ENCODE measurements at regions not wholly inside any gene's neighbourhood (a gene's known extent, or its start where the extent isn't known, plus 50 kb on each side); places are given as distances from the start of the nearest gene placed in this dataset.
A peak's percentile ranks its signal among the peaks of the same experiment; 100 is the strongest.

DNA sequence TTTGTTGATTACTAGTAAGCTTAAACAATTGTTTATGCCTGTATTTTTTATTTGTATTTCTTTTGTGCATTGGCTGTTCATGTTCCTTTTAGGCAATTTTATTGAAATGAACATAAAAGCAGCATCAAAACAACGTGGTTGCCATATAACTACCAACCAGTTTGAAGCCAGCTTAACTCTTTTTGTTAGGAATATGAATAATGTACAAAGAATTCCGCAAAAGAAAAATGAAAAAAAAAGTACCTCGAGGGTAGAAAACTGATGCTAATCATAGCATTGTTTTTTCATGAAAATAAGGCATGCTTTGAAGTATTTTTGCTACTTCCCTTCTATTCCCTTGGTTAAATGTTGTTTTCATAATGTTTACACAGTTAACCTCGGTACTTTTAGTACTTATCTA is 1024.0 kb upstream of the SLIT2 start:
- Histone ChIP-seq H2AFZ (ENCODE audit: low read length) (no peak overlapping the region), H3K9me2 (replicated peaks; ENCODE audit: low read depth, low read length) (no peaks in the 10 kb centered on the region), H4K20me1 (ENCODE audit: insufficient read depth, low read length, poor library complexity, severe bottlenecking) (no peaks in the 10 kb centered on the region), H3K27me3 (ENCODE audit: insufficient read depth, low read length, poor library complexity, severe bottlenecking) (no peaks in the 10 kb centered on the region), H3F3A (ENCODE audit: low read depth) (no peaks in the 10 kb centered on the region), H3K4me1 (ENCODE audit: insufficient read depth, low read length, poor library complexity, severe bottlenecking) (no peaks in the 10 kb centered on the region), H3K4me2 (ENCODE audit: low read depth, low read length, poor library complexity, severe bottlenecking) (no peak overlapping the region), H3K36me3 (ENCODE audit: insufficient read depth, low read length) (no peaks in the 10 kb centered on the region), H3K4me3 (ENCODE audit: low read length, poor library complexity, severe bottlenecking) (no peak overlapping the region), H3K9ac (ENCODE audit: low read depth, low read length, poor library complexity, severe bottlenecking) (no peak overlapping the region), H3K9me3 (ENCODE audit: insufficient read depth, low read depth, low read length) (no peaks in the 10 kb centered on the region), H3K79me2 (ENCODE audit: insufficient read depth, low read length) (no peaks in the 10 kb centered on the region)
- no peak for TF ChIP-seq EZH2phosphoT487 (IDR thresholded peaks at IDR 0.05; ENCODE audit: borderline replicate concordance)
- TF ChIP-seq CTCF (conservative IDR thresholded peaks at IDR 0.05; ENCODE audit: low read length), result no peak

GRCh38 chr4:19224820-19225219 is 1026.9 kb upstream of the SLIT2 start:
- H3K27me3 ChIP-seq (ENCODE audit: insufficient read depth, low read length, poor library complexity, severe bottlenecking), result no peaks in the 10 kb centered on the region
- TF ChIP-seq EZH2phosphoT487 (IDR thresholded peaks at IDR 0.05; ENCODE audit: borderline replicate concordance), result no peak
- peak; percentile 59 for TF ChIP-seq CTCF (conservative IDR thresholded peaks at IDR 0.05; ENCODE audit: low read length)
- H3K4me1 ChIP-seq (ENCODE audit: insufficient read depth, low read length, poor library complexity, severe bottlenecking), result no peaks in the 10 kb centered on the region
- no peak overlapping the region for H3K9ac ChIP-seq (ENCODE audit: low read depth, low read length, poor library complexity, severe bottlenecking)
- H3K9me3 ChIP-seq (ENCODE audit: insufficient read depth, low read depth, low read length), result no peaks in the 10 kb centered on the region
- no peaks in the 10 kb centered on the region for H3K9me2 ChIP-seq (replicated peaks; ENCODE audit: low read depth, low read length)
- H3K4me2 ChIP-seq (ENCODE audit: low read depth, low read length, poor library complexity, severe bottlenecking), result no peak overlapping the region
- H2AFZ ChIP-seq (ENCODE audit: low read length), result no peak overlapping the region
- H4K20me1 ChIP-seq (ENCODE audit: insufficient read depth, low read length, poor library complexity, severe bottlenecking), result no peaks in the 10 kb centered on the region
- H3K4me3 ChIP-seq (ENCODE audit: low read length, poor library complexity, severe bottlenecking), result no peak overlapping the region
- H3K79me2 ChIP-seq (ENCODE audit: insufficient read depth, low read length), result no peaks in the 10 kb centered on the region
- H3F3A ChIP-seq (ENCODE audit: low read depth), result no peaks in the 10 kb centered on the region
- H3K36me3 ChIP-seq (ENCODE audit: insufficient read depth, low read length), result no peaks in the 10 kb centered on the region

DNA sequence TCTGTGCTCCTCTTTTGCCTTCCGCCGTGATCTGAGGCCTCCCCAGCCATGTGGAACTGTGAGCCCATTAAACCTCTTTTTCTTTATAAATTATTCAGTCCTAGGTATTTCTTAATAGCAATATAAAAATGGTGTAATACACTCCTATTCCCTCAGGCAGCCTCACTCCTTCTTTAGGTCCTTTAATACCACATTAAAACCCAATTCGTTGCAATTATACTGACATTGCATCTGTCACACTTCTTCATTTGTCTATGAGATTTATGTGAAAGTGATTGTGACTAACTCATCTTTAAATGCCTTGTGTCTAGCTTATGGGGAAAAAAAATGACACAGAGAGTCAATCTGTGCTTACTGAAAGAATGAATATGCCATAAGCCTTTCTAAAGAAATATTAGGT is 1035.2 kb upstream of the SLIT2 start:
- Histone ChIP-seq H3K4me2 (ENCODE audit: low read depth, low read length, poor library complexity, severe bottlenecking) (no peak overlapping the region), H3K27me3 (ENCODE audit: insufficient read depth, low read length, poor library complexity, severe bottlenecking) (no peaks in the 10 kb centered on the region), H3F3A (ENCODE audit: low read depth) (no peaks in the 10 kb centered on the region), H3K36me3 (ENCODE audit: insufficient read depth, low read length) (no peaks in the 10 kb centered on the region), H3K9ac (ENCODE audit: low read depth, low read length, poor library complexity, severe bottlenecking) (no peak overlapping the region), H3K9me2 (replicated peaks; ENCODE audit: low read depth, low read length) (no peaks in the 10 kb centered on the region), H3K4me3 (ENCODE audit: low read length, poor library complexity, severe bottlenecking) (no peak overlapping the region), H3K4me1 (ENCODE audit: insufficient read depth, low read length, poor library complexity, severe bottlenecking) (no peaks in the 10 kb centered on the region), H3K79me2 (ENCODE audit: insufficient read depth, low read length) (no peaks in the 10 kb centered on the region), H4K20me1 (ENCODE audit: insufficient read depth, low read length, poor library complexity, severe bottlenecking) (no peaks in the 10 kb centered on the region), H3K9me3 (ENCODE audit: insufficient read depth, low read depth, low read length) (no peaks in the 10 kb centered on the region), H2AFZ (ENCODE audit: low read length) (no peak overlapping the region)
- no peak for TF ChIP-seq EZH2phosphoT487 (IDR thresholded peaks at IDR 0.05; ENCODE audit: borderline replicate concordance)
- no peak for TF ChIP-seq CTCF (conservative IDR thresholded peaks at IDR 0.05; ENCODE audit: low read length)

Measured in Loucy (cell line).